ENCODE measurements at regions not wholly inside any gene's neighbourhood (a gene's known extent, or its start where the extent isn't known, plus 50 kb on each side); places are given as distances from the start of the nearest gene placed in this dataset.

GRCh38 chr4:58075724-58076123, 965.5 kb upstream of the IGFBP7 start (continued):
- TF ChIP-seq, protein P1, sequence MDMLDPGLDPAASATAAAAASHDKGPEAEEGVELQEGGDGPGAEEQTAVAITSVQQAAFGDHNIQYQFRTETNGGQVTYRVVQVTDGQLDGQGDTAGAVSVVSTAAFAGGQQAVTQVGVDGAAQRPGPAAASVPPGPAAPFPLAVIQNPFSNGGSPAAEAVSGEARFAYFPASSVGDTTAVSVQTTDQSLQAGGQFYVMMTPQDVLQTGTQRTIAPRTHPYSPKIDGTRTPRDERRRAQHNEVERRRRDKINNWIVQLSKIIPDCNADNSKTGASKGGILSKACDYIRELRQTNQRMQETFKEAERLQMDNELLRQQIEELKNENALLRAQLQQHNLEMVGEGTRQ (IDR thresholded peaks at IDR 0.05; ENCODE audit: borderline replicate concordance, low read depth, low read length) = no peak
- no peak for TF ChIP-seq JUND (IDR thresholded peaks at IDR 0.05; ENCODE audit: low read depth, low read length)
- no peak for TF ChIP-seq SREBF1 (IDR thresholded peaks at IDR 0.05; ENCODE audit: low read length)

DNA sequence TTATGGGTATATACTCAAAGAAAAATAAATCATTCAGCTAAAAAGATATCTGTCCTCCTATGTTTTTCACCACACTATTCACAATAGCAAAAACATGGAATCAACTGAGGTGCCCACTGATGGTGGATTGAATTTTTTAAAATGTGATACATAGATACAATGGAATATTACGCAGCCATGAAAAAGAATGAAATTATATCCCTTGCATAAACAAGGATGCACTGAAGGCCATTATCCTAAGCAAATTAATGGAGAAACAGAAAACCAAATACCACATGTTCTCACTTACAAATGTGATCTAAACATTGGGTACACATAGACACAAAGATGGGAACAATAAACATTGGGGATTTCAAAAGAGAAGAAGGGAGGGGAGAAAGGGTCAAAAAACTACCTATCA, 964.2 kb upstream of the IGFBP7 start:
- in situ Hi-C loops (cut with MboI) = no loop called here
- no peak overlapping the region for H3K9ac ChIP-seq (ENCODE audit: control insufficient read depth, insufficient read depth, low read length)
- no TSS peak for BruUV-seq (replicated peaks)
- H3K4me3 ChIP-seq = no peak overlapping the region
- ChIA-PET CTCF (no interaction called here), SMC1A (ENCODE audit: uncharacterized antibody, unreplicated experiment) (no interaction called here), RAD21 (ENCODE audit: unreplicated experiment) (no interaction called here), POLR2A (no interaction called here)
- no peaks in the 10 kb centered on the region for H3K27me3 ChIP-seq (replicated peaks in 1 of 2; ENCODE audit: control insufficient read depth in 2 of 2, insufficient read depth in 2 of 2, low read length in 1 of 2)
- H3K9me3 ChIP-seq (replicated peaks; ENCODE audit: control insufficient read depth, insufficient read depth, low read length) = no peaks in the 10 kb centered on the region
- no peaks in the 10 kb centered on the region for H3K4me1 ChIP-seq (ENCODE audit: control insufficient read depth, insufficient read depth, low read length)
- DNase-seq (ENCODE audit: low read depth, low spot score) (no peak), ATAC-seq (no peak), FAIRE-seq (no peak)
- H4K20me1 ChIP-seq (ENCODE audit: control insufficient read depth, insufficient read depth) = no peaks in the 10 kb centered on the region
- H3K4me2 ChIP-seq (ENCODE audit: control insufficient read depth, insufficient read depth) = no peak overlapping the region
- intact Hi-C loops (cut with micrococcal nuclease; ENCODE audit: unreplicated experiment) = no loop called here
- H3K27ac ChIP-seq (ENCODE audit: control insufficient read depth, insufficient read depth) = no peak overlapping the region
- no peak overlapping the region for H2AFZ ChIP-seq (ENCODE audit: control insufficient read depth, low read depth, low read length)
- TF ChIP-seq TCF3 (IDR thresholded peaks at IDR 0.05; ENCODE audit: borderline replicate concordance, insufficient read depth, low read depth, low read length) (no peak), RELA (IDR thresholded peaks at IDR 0.05; ENCODE audit: borderline replicate concordance, partially characterized antibody) (no peak), BCL3 (IDR thresholded peaks at IDR 0.05; ENCODE audit: borderline replicate concordance, insufficient read depth, low read depth, low read length, poor library complexity, severe bottlenecking) (no peak), MTA3 (IDR thresholded peaks at IDR 0.05; ENCODE audit: borderline replicate concordance, low read length) (no peak), CHD1 (IDR thresholded peaks at IDR 0.05; ENCODE audit: low read depth, low read length) (no peak), STAT3 (IDR thresholded peaks at IDR 0.05; ENCODE audit: low read depth, low read length) (no peak), NBN (IDR thresholded peaks at IDR 0.05) (no peak), HCFC1 (IDR thresholded peaks at IDR 0.05; ENCODE audit: low read length) (no peak), PAX8 (IDR thresholded peaks at IDR 0.05) (no peak), YY1 (IDR thresholded peaks at IDR 0.05; ENCODE audit: low read depth, low read length) (no peak)
- TF ChIP-seq, protein P2, sequence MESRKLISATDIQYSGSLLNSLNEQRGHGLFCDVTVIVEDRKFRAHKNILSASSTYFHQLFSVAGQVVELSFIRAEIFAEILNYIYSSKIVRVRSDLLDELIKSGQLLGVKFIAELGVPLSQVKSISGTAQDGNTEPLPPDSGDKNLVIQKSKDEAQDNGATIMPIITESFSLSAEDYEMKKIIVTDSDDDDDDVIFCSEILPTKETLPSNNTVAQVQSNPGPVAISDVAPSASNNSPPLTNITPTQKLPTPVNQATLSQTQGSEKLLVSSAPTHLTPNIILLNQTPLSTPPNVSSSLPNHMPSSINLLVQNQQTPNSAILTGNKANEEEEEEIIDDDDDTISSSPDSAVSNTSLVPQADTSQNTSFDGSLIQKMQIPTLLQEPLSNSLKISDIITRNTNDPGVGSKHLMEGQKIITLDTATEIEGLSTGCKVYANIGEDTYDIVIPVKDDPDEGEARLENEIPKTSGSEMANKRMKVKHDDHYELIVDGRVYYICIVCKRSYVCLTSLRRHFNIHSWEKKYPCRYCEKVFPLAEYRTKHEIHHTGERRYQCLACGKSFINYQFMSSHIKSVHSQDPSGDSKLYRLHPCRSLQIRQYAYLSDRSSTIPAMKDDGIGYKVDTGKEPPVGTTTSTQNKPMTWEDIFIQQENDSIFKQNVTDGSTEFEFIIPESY (IDR thresholded peaks at IDR 0.05) = no peak
- H3K36me3 ChIP-seq (ENCODE audit: control insufficient read depth in 2 of 2, insufficient read depth in 2 of 2, low read length in 1 of 2) = no peaks in the 10 kb centered on the region
- WGBS (ENCODE audit: insufficient coverage, insufficient replicate concordance, low lambda C conversion rate, missing lambda C conversion rate) = 68% methylated on average over 1 of the region's 1 CpG
- no peaks in the 10 kb centered on the region for H3K79me2 ChIP-seq (ENCODE audit: control insufficient read depth, insufficient read depth, low read length)

Measured in GM12878 (cell line).